H1 (cell line): ENCODE measurements at regions not wholly inside any gene's neighbourhood (a gene's known extent, or its start where the extent isn't known, plus 50 kb on each side); places are given as distances from the start of the nearest gene placed in this dataset.

Source experiments
- EP300 ChIP-seq, 2 experiments: IDR thresholded peaks; 1 replicate in 1 of 2; 2 replicates in 1 of 2; pipeline ENCODE4 v1.6.1; 2011 to 2012; ENCODE audit warnings: low read depth in 2 of 2, low read length in 2 of 2, mild to moderate bottlenecking in 2 of 2, borderline replicate concordance in 1 of 2, inconsistent platforms in 1 of 2, moderate library complexity in 1 of 2
- NANOG ChIP-seq: IDR thresholded peaks from 2 replicates; pipeline ENCODE4 v1.6.1; 2011; ENCODE audit warnings: low read length, low read depth, mild to moderate bottlenecking, inconsistent platforms; ENCODE audit not compliant: insufficient read depth, poor library complexity, severe bottlenecking
- POLR2A ChIP-seq, 2 experiments: IDR thresholded peaks; 1 replicate in 1 of 2; 2 replicates in 1 of 2; pipeline ENCODE4 v1.6.1; 2011; ENCODE audit warnings: low read depth in 2 of 2, low read length in 2 of 2, mild to moderate bottlenecking in 2 of 2; ENCODE audit errors: control extremely low read depth in 1 of 2
- RAD21 ChIP-seq, 2 experiments: IDR thresholded peaks in 1 of 2; conservative IDR thresholded peaks in 1 of 2; 2 replicates each; pipeline ENCODE4 v1.6.1; 2011; ENCODE audit warnings: low read depth in 2 of 2, low read length in 2 of 2, improper control_type of control experiment in 1 of 2, inconsistent platforms in 1 of 2, mild to moderate bottlenecking in 1 of 2, moderate library complexity in 1 of 2
- SIN3A ChIP-seq, 2 experiments: IDR thresholded peaks in 1 of 2; conservative IDR thresholded peaks in 1 of 2; 2 replicates each; pipeline ENCODE4 v1.6.1; 2011 to 2012; ENCODE audit warnings: low read length in 2 of 2, improper control_type of control experiment in 1 of 2, low read depth in 1 of 2, mild to moderate bottlenecking in 1 of 2
- SP4 ChIP-seq: IDR thresholded peaks from 2 replicates; pipeline ENCODE4 v1.6.1; 2012; ENCODE audit warnings: low read length, inconsistent platforms
- TAF1 ChIP-seq: IDR thresholded peaks from 2 replicates; pipeline ENCODE4 v1.6.1; 2011; ENCODE audit warnings: mild to moderate bottlenecking, low read depth, low read length
- TBP ChIP-seq: IDR thresholded peaks from 2 replicates; pipeline ENCODE4 v1.6.1; 2011; ENCODE audit warnings: low read depth, low read length, improper control_type of control experiment
- TF ChIP-seq, protein P1 (sequence below), 3 experiments: IDR thresholded peaks; 1 replicate in 2 of 3; 2 replicates in 1 of 3; pipeline versions ENCODE4 v1.5.1 to v1.6.1; 2011; ENCODE audit warnings: low read length in 3 of 3, mild to moderate bottlenecking in 3 of 3, inconsistent platforms in 2 of 3, low read depth in 1 of 3, moderate library complexity in 1 of 3; ENCODE audit not compliant: insufficient read depth in 1 of 3; ENCODE audit errors: control extremely low read depth in 1 of 3

GRCh38 chr10:78784546-78784945, 284.2 kb upstream of the ZMIZ1 start:
- TF ChIP-seq EP300 (IDR thresholded peaks at IDR 0.05; ENCODE audit: borderline replicate concordance in 1 of 2, low read depth in 2 of 2, low read length in 2 of 2), result no peak
- TF ChIP-seq TAF1, result no peak
- TF ChIP-seq, protein P1, sequence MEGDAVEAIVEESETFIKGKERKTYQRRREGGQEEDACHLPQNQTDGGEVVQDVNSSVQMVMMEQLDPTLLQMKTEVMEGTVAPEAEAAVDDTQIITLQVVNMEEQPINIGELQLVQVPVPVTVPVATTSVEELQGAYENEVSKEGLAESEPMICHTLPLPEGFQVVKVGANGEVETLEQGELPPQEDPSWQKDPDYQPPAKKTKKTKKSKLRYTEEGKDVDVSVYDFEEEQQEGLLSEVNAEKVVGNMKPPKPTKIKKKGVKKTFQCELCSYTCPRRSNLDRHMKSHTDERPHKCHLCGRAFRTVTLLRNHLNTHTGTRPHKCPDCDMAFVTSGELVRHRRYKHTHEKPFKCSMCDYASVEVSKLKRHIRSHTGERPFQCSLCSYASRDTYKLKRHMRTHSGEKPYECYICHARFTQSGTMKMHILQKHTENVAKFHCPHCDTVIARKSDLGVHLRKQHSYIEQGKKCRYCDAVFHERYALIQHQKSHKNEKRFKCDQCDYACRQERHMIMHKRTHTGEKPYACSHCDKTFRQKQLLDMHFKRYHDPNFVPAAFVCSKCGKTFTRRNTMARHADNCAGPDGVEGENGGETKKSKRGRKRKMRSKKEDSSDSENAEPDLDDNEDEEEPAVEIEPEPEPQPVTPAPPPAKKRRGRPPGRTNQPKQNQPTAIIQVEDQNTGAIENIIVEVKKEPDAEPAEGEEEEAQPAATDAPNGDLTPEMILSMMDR (IDR thresholded peaks at IDR 0.05; ENCODE audit: control extremely low read depth in 1 of 3, insufficient read depth in 1 of 3, low read depth in 1 of 3, low read length in 3 of 3), result no peak
- TF ChIP-seq RAD21 (IDR thresholded peaks at IDR 0.05 in 1 of 2, conservative IDR thresholded peaks at IDR 0.05 in 1 of 2; ENCODE audit: low read depth in 2 of 2, low read length in 2 of 2), result no peak
- no peak for TF ChIP-seq SP4
- TF ChIP-seq POLR2A (IDR thresholded peaks at IDR 0.05; ENCODE audit: control extremely low read depth in 1 of 2, low read depth in 2 of 2, low read length in 2 of 2), result no peak
- TF ChIP-seq TBP, result no peak
- no peak for TF ChIP-seq NANOG
- TF ChIP-seq SIN3A (conservative IDR thresholded peaks at IDR 0.05 in 1 of 2, IDR thresholded peaks at IDR 0.05 in 1 of 2; ENCODE audit: low read depth in 1 of 2, low read length in 2 of 2), result no peak
